Neural progenitor cell (in vitro differentiated cells): ENCODE measurements at regions not wholly inside any gene's neighbourhood (a gene's known extent, or its start where the extent isn't known, plus 50 kb on each side); places are given as distances from the start of the nearest gene placed in this dataset.

Experiments
- EZH2 ChIP-seq: fragments of 200-600 bp; sonication (generic); IDR thresholded peaks from 2 replicates; pipeline ENCODE4 v1.6.1; 2017; ENCODE audit warnings: antibody characterized with exemption, mild to moderate bottlenecking, moderate library complexity
- EZH2phosphoT487 ChIP-seq: fragments of 200-600 bp; sonication (generic); IDR thresholded peaks from 2 replicates; pipeline ENCODE4 v1.6.1; 2017; ENCODE audit warnings: antibody characterized with exemption
- TF ChIP-seq, protein P1 (sequence below): fragments of 200-600 bp; sonication (generic); IDR thresholded peaks from 2 replicates; pipeline ENCODE4 v1.5.1; 2017; ENCODE audit warnings: antibody characterized with exemption, mild to moderate bottlenecking

- TF ChIP-seq, protein P1, sequence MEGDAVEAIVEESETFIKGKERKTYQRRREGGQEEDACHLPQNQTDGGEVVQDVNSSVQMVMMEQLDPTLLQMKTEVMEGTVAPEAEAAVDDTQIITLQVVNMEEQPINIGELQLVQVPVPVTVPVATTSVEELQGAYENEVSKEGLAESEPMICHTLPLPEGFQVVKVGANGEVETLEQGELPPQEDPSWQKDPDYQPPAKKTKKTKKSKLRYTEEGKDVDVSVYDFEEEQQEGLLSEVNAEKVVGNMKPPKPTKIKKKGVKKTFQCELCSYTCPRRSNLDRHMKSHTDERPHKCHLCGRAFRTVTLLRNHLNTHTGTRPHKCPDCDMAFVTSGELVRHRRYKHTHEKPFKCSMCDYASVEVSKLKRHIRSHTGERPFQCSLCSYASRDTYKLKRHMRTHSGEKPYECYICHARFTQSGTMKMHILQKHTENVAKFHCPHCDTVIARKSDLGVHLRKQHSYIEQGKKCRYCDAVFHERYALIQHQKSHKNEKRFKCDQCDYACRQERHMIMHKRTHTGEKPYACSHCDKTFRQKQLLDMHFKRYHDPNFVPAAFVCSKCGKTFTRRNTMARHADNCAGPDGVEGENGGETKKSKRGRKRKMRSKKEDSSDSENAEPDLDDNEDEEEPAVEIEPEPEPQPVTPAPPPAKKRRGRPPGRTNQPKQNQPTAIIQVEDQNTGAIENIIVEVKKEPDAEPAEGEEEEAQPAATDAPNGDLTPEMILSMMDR: peak; percentile 39
- TF ChIP-seq EZH2phosphoT487 (no peak), EZH2 (no peak)
Measured at GRCh38 chr6:55953335-55953734, 77.9 kb upstream of the BMP5 start.
